GM10266 (cell line): ENCODE measurements at regions not wholly inside any gene's neighbourhood (a gene's known extent, or its start where the extent isn't known, plus 50 kb on each side); places are given as distances from the start of the nearest gene placed in this dataset.

Source experiments
- DNase-seq: peaks from one replicate; pipeline ENCODE4 v3.0.0; 2012; ENCODE audit errors: extremely low spot score
- TF ChIP-seq, protein P1 (sequence below): IDR thresholded peaks from 2 replicates; pipeline ENCODE4 v1.5.1; 2012; ENCODE audit warnings: mild to moderate bottlenecking, low read depth; ENCODE audit not compliant: control insufficient read depth, insufficient read depth; ENCODE audit errors: missing control alignments

DNA sequence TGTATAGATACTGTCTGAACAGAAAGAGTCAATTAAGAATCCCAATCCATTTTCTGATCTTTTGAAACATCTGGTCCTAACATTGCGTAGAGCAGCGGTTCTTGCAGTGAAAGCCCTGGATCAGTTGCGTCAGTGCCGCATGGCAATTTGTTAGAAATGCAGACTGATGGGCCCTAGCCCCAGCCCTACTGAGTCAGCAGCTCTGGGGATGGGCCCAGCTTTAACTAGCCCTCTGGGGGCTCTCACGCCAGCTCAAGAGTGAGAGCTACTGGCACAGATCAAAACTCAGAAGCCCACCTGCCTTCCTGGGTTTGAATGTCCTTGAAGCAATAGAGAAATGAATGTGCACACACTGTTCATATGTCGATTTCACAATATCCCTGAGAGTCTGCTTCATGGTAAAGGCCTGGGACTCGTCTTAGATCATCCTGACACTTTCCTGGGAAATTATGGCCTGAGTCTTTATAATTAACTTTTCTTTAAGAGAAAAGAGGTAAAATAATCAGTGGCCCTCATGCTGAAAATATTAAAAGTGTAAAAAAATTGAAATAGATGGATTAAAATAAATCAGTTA, 206.8 kb upstream of the TMTC4 start:
- DNase-seq = no peak
- TF ChIP-seq, protein P1, sequence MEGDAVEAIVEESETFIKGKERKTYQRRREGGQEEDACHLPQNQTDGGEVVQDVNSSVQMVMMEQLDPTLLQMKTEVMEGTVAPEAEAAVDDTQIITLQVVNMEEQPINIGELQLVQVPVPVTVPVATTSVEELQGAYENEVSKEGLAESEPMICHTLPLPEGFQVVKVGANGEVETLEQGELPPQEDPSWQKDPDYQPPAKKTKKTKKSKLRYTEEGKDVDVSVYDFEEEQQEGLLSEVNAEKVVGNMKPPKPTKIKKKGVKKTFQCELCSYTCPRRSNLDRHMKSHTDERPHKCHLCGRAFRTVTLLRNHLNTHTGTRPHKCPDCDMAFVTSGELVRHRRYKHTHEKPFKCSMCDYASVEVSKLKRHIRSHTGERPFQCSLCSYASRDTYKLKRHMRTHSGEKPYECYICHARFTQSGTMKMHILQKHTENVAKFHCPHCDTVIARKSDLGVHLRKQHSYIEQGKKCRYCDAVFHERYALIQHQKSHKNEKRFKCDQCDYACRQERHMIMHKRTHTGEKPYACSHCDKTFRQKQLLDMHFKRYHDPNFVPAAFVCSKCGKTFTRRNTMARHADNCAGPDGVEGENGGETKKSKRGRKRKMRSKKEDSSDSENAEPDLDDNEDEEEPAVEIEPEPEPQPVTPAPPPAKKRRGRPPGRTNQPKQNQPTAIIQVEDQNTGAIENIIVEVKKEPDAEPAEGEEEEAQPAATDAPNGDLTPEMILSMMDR = no peak

DNA sequence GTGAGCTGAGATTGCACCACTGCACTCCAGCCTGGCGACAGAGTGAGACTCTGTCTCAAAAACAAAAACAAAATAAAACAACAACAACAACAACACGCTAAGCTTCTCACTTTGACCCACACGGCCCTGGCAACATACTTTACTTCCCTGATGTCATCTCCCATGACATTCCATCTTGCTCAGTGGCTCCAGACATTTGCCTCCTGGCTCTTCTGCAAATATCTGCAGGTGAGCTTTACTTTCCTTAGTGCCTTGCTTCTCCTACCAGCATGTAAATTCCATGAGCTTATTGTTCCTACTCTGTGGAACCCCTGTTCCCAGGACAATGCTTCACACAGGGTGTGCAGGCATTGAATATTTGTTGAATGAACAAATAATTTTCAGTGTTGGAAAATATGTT, 205.6 kb upstream of the TMTC4 start:
- TF ChIP-seq, protein P1 = no peak
- DNase-seq = no peak

DNA sequence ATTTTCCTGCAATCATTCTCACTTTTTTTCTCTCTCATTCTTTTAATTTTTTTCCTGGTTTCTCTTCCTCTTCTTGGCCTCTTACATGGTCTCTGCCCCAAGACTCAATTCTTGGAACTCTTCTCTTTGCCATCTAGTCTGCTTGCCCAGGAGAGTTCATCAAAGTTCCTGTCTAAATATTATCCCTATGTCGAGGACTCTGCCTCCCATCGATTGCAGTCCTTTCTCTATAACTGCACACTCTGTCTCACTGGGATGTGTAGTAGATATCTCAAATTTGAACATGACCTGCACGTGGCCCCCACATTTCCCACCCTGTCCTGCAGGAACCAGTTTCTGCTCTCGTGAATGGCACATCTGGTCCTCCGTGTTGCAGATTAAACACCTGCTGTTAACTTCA, 204.7 kb upstream of the TMTC4 start:
- DNase-seq = no peak
- TF ChIP-seq, protein P1 = no peak

DNA sequence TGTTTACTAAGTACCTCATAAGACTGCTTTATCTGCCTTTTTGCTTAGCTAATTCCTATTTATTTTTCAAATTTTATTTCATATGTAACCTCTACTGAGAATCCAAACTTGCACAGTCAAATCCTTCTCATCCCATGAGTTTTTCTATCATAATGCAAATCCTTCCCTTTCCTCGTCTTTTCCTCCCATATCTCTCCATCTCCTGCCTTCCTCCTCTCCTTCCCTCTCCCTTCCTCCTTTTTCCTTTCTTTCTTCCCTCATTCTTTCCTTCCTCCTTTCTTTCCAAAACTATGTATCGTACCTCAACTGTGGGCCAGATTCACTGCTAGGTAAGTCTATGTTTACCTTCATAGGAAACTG, 201.4 kb upstream of the TMTC4 start:
- TF ChIP-seq, protein P1 = no peak
- DNase-seq = no peak

DNA sequence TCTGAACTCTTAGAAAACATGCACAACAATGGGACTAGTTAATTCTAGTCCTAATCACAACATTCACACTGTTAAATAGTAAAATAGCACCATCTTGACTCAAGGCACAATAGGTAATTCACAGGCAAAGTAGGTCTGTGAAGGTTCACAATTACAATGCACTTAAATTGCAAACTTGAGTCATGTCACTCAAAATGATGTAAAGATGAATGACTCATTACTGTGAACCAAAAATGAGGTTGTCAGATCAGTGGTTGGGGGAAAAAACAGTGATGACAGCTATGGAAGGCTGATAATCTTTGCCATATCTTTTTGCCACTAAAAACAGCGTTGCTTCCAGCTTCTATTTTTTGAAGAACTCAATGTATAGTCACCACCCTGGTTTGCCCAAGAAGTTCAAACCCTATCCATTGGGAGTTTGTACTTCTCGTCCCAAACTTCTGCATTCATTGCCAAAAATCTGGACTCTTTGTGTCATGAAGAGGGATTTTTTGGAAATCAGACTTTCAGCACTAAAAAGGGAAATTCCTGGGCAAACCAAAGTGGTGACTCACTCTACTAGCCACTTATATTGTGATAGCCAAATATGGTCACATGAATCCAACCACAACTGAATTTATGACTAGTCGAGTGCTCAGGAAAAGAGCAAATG, 200.9 kb upstream of the TMTC4 start:
- TF ChIP-seq, protein P1 = no peak
- no peak for DNase-seq

DNA sequence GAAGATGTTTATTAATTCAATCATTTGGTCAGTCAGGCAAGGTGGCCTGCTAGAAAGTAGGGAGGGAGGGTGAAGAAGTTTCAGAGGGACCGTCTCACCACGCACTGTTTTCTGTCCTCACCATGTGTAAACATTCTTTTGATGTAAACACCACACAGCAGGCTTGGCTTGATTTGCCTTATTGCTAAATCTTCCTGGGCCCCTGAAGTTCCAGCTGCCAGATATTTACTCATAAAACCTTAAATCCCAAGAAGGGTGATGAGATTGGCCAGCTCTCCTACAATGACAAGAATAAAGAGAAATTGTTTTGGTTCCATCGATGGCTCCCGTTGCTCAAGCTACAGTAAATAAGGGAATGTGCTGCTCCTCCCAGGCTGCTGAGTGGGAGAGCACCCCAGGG, 198.2 kb upstream of the TMTC4 start:
- TF ChIP-seq, protein P1 = no peak

DNA sequence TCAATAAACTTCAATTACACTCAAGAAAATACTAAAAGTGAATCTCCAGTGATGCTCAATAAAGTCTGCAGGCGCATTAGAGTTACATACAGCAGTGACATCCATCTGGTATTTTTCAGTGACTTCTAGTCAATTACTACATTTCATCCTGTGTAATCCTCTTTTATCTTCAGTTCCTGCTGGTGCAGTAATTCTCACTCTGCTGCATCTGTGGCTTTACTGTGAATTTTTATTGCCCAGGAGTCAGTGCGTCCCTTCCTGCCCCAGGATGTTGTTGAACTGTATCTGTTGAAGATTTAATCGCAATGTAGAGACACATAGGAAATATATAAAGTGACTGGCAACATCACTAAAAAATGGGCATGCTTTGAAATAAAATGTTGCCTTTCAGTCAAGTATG, 196.3 kb upstream of the TMTC4 start:
- TF ChIP-seq, protein P1 = no peak
- no peak for DNase-seq

More for the DNA sequence above, 198.2 kb upstream of the TMTC4 start:
- no peak for DNase-seq
